Glomerular endothelial cell (primary cell): ENCODE measurements at regions not wholly inside any gene's neighbourhood (a gene's known extent, or its start where the extent isn't known, plus 50 kb on each side); places are given as distances from the start of the nearest gene placed in this dataset.

ENCODE experiments used
- DNase-seq: peaks from one replicate; pipeline ENCODE4 v3.0.0-alpha.2; 2011; ENCODE audit warnings: low read depth, low spot score; ENCODE audit errors: extremely low read depth

- DNase-seq, result no peak
Observed at GRCh38 chr7:108686494-108686893, 116.8 kb downstream of the DNAJB9 start.

- DNase-seq, result no peak
Observed at GRCh38 chr7:108697254-108697653, 127.6 kb downstream of the DNAJB9 start.

GRCh38 chr7:108711611-108712010 lies 141.9 kb downstream of the DNAJB9 start:
- DNase-seq, result no peak

GRCh38 chr7:108716783-108717182 lies 147.1 kb downstream of the DNAJB9 start:
- no peak for DNase-seq

GRCh38 chr7:108717781-108718180 lies 148.1 kb downstream of the DNAJB9 start:
- no peak for DNase-seq

- no peak for DNase-seq
Observed at GRCh38 chr7:108719631-108720030, 150.0 kb downstream of the DNAJB9 start.

- DNase-seq, result no peak
Observed at GRCh38 chr7:108722561-108722960, 152.9 kb downstream of the DNAJB9 start.

GRCh38 chr7:108723381-108723814 lies 153.7 kb downstream of the DNAJB9 start:
- no peak for DNase-seq

GRCh38 chr7:108724251-108725100 lies 154.8 kb downstream of the DNAJB9 start:
- DNase-seq, result no peak

- no peak for DNase-seq
Observed at GRCh38 chr7:108735814-108736213, 166.1 kb downstream of the DNAJB9 start.

- no peak for DNase-seq
Observed at GRCh38 chr7:108736221-108736891, 166.7 kb downstream of the DNAJB9 start.

- DNase-seq, result no peak
Observed at GRCh38 chr7:108770981-108771745, 201.5 kb downstream of the DNAJB9 start.

- no peak for DNase-seq
Observed at GRCh38 chr7:108771853-108772252, 202.2 kb downstream of the DNAJB9 start.

GRCh38 chr7:108777966-108778365 lies 208.3 kb downstream of the DNAJB9 start:
- no peak for DNase-seq

- DNase-seq, result no peak
Observed at GRCh38 chr7:108789451-108789850, 219.8 kb downstream of the DNAJB9 start.

GRCh38 chr7:108794466-108794865 lies 224.8 kb downstream of the DNAJB9 start:
- no peak for DNase-seq

- no peak for DNase-seq
Observed at GRCh38 chr7:108802650-108803049, 233.0 kb downstream of the DNAJB9 start.

GRCh38 chr7:108805808-108806397 lies 236.2 kb downstream of the DNAJB9 start:
- no peak for DNase-seq

GRCh38 chr7:108808549-108809266 lies 239.0 kb downstream of the DNAJB9 start:
- no peak for DNase-seq

- DNase-seq, result no peak
Observed at GRCh38 chr7:108809356-108809755, 239.7 kb downstream of the DNAJB9 start.
